Smooth muscle cell (in vitro differentiated cells): ENCODE measurements at regions not wholly inside any gene's neighbourhood (a gene's known extent, or its start where the extent isn't known, plus 50 kb on each side); places are given as distances from the start of the nearest gene placed in this dataset.

Experiments used
- DNase-seq: peaks from one replicate; lab custom pipeline; 2025; ENCODE audit not compliant: unreplicated experiment; lab: John Stamatoyannopoulos, UW
- H2AFZ ChIP-seq: fragments of 200-600 bp; sonication (generic); 2 replicates; pipeline ENCODE4 v1.6.0; 2016; ENCODE audit warnings: antibody characterized with exemption, low read depth, mild to moderate bottlenecking
- H3F3A ChIP-seq: fragments of 200-600 bp; sonication (generic); 2 replicates; pipeline ENCODE4 v1.6.0; 2017; ENCODE audit warnings: antibody characterized with exemption, low read depth
- H3K27ac ChIP-seq: fragments of 200-600 bp; sonication (generic); 2 replicates; pipeline ENCODE4 v1.5.1; 2016; ENCODE audit warnings: low read depth, mild to moderate bottlenecking
- H3K27me3 ChIP-seq: fragments of 200-600 bp; sonication (generic); 2 replicates; pipeline ENCODE4 v1.6.1; 2016; ENCODE audit warnings: low read depth, mild to moderate bottlenecking
- H3K36me3 ChIP-seq: fragments of 200-600 bp; sonication (generic); 2 replicates; pipeline ENCODE4 v1.5.1; 2016; ENCODE audit warnings: low read depth
- H3K4me1 ChIP-seq: fragments of 200-600 bp; sonication (generic); 2 replicates; pipeline ENCODE4 v1.5.1; 2016; ENCODE audit warnings: low read depth
- H3K4me2 ChIP-seq: fragments of 200-600 bp; sonication (generic); 2 replicates; pipeline ENCODE4 v1.6.0; 2016; ENCODE audit warnings: mild to moderate bottlenecking
- H3K4me3 ChIP-seq: fragments of 200-600 bp; sonication (generic); 2 replicates; pipeline ENCODE4 v1.5.1; 2016; ENCODE audit warnings: mild to moderate bottlenecking
- H3K79me2 ChIP-seq: fragments of 200-600 bp; sonication (generic); 2 replicates; pipeline ENCODE4 v1.6.0; 2016; ENCODE audit warnings: low read depth, mild to moderate bottlenecking
- H3K9ac ChIP-seq: fragments of 200-600 bp; sonication (generic); 2 replicates; pipeline ENCODE4 v1.6.0; 2016; ENCODE audit warnings: low read depth
- H3K9me3 ChIP-seq: fragments of 200-600 bp; sonication (generic); replicated peaks from 2 replicates; pipeline ENCODE4 v1.5.1; 2016; ENCODE audit warnings: low read depth
- H4K20me1 ChIP-seq: fragments of 200-600 bp; sonication (generic); 2 replicates; pipeline ENCODE4 v1.6.0; 2016; ENCODE audit warnings: low read depth
- WGBS: methylation state at CpG from one replicate; pipeline ENCODE4 v1.1.7; 2016; ENCODE audit warnings: low lambda C conversion rate; 5-methylcytosine and 5-hydroxymethylcytosine counted together
- TF ChIP-seq, protein P1 (sequence below): fragments of 200-600 bp; sonication (generic); IDR thresholded peaks from 2 replicates; pipeline ENCODE4 v1.5.1; 2017; ENCODE audit warnings: borderline replicate concordance, mild to moderate bottlenecking, antibody characterized with exemption; ENCODE audit not compliant: insufficient read depth, poor library complexity, severe bottlenecking

- WGBS, result 89% methylated on average over 3 of the region's 3 CpGs
- no peaks in the 10 kb centered on the region for H3K79me2 ChIP-seq
- H3K9me3 ChIP-seq, result no peaks in the 10 kb centered on the region
- TF ChIP-seq, protein P1, sequence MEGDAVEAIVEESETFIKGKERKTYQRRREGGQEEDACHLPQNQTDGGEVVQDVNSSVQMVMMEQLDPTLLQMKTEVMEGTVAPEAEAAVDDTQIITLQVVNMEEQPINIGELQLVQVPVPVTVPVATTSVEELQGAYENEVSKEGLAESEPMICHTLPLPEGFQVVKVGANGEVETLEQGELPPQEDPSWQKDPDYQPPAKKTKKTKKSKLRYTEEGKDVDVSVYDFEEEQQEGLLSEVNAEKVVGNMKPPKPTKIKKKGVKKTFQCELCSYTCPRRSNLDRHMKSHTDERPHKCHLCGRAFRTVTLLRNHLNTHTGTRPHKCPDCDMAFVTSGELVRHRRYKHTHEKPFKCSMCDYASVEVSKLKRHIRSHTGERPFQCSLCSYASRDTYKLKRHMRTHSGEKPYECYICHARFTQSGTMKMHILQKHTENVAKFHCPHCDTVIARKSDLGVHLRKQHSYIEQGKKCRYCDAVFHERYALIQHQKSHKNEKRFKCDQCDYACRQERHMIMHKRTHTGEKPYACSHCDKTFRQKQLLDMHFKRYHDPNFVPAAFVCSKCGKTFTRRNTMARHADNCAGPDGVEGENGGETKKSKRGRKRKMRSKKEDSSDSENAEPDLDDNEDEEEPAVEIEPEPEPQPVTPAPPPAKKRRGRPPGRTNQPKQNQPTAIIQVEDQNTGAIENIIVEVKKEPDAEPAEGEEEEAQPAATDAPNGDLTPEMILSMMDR, result no peak
- H3K27me3 ChIP-seq, result no peaks in the 10 kb centered on the region
- no peak overlapping the region for H3K27ac ChIP-seq
- H3K4me2 ChIP-seq, result no peak overlapping the region
- H3K36me3 ChIP-seq, result no peaks in the 10 kb centered on the region
- H3F3A ChIP-seq, result no peaks in the 10 kb centered on the region
- H3K9ac ChIP-seq, result no peak overlapping the region
- no peaks in the 10 kb centered on the region for H4K20me1 ChIP-seq
- no peaks in the 10 kb centered on the region for H3K4me1 ChIP-seq
- no peak for DNase-seq
- H2AFZ ChIP-seq, result no peak overlapping the region
- H3K4me3 ChIP-seq, result no peak overlapping the region
Measured at GRCh38 chrX:40405399-40405798, 175.4 kb upstream of the ATP6AP2 start.

DNA sequence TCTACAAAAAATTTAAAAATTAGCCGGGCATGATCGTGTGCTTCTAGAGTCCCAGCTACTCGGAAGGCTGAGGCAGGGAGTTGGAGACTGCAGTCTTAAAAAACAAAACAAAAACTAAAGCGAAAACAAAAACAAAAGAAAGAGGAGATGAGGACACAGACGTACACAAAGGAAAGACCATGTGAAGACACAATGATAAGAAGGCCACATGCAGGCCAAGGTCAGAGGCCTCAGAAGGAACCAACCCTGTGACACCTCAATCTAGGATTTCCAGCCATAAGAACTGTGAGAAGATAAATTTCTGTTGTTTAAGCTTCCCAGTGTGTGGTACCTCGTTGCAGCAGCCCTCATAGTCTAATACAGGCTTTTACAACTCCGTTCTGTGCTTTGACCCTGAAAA, 177.0 kb upstream of the ATP6AP2 start:
- whole genome bisulfite sequencing, result 81% methylated on average over 7 of the region's 7 CpGs

DNA sequence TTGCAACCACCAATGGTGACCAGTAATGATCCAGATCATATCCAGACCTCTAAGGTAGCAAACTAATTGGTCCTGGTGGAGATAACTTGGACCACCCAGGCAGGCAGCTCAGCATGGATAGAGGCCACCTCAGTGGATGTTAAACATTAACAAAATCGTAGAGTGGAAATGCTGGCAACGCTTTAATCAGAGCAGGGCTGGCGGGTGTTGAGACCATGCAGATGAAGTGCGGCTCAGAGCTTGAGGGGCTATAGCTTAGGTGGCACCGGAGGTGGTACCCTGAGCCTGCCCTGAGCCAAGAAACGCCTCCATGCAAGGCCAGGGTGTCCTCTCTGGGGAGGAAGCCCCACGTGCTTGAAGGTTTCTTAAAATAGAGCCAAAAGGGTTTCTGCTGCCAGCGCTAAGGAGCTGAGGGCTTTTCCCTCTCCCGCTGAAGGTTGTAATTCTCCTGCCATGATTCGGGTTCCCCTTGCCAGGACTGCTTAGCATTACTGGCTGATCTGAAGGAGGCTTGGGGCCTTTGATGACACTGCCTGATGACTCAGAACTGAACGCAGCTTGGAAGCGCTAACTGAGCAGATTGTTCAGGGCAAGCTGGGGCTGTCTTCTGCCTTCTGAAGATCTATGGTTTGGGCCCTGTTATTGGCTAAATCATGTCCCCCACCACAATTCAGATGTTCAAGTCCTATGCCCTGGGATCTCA, 177.8 kb upstream of the ATP6AP2 start:
- WGBS, result 55% methylated on average over 12 of the region's 12 CpGs
- no peak overlapping the region for H2AFZ ChIP-seq
- H3F3A ChIP-seq, result no peaks in the 10 kb centered on the region
- no peaks in the 10 kb centered on the region for H3K27me3 ChIP-seq
- peak overlapping the region; percentile 17 for H3K4me2 ChIP-seq
- DNase-seq, result peak; percentile 5
- TF ChIP-seq, protein P1, result no peak
- H3K9ac ChIP-seq, result no peak overlapping the region
- no peaks in the 10 kb centered on the region for H3K79me2 ChIP-seq
- H3K4me1 ChIP-seq, result no peaks in the 10 kb centered on the region
- no peaks in the 10 kb centered on the region for H4K20me1 ChIP-seq
- H3K27ac ChIP-seq, result peak overlapping the region; percentile 8
- H3K9me3 ChIP-seq, result no peaks in the 10 kb centered on the region
- no peak overlapping the region for H3K4me3 ChIP-seq
- H3K36me3 ChIP-seq, result no peaks in the 10 kb centered on the region

More for the DNA sequence above, 177.0 kb upstream of the ATP6AP2 start:
- H3K4me1 ChIP-seq, result no peaks in the 10 kb centered on the region
- H2AFZ ChIP-seq, result no peak overlapping the region
- no peaks in the 10 kb centered on the region for H3F3A ChIP-seq
- H3K27ac ChIP-seq, result peak overlapping the region; percentile 8
- H3K9me3 ChIP-seq, result no peaks in the 10 kb centered on the region
- H3K4me3 ChIP-seq, result no peak overlapping the region
- H3K27me3 ChIP-seq, result no peaks in the 10 kb centered on the region
- H4K20me1 ChIP-seq, result no peaks in the 10 kb centered on the region
- H3K9ac ChIP-seq, result no peak overlapping the region
- no peaks in the 10 kb centered on the region for H3K79me2 ChIP-seq
- H3K4me2 ChIP-seq, result no peak overlapping the region
- TF ChIP-seq, protein P1, result no peak
- DNase-seq, result no peak
- H3K36me3 ChIP-seq, result no peaks in the 10 kb centered on the region

GRCh38 chrX:40395102-40395501, 185.7 kb upstream of the ATP6AP2 start:
- H3K4me3 ChIP-seq, result no peak overlapping the region
- H3F3A ChIP-seq, result no peaks in the 10 kb centered on the region
- no peak overlapping the region for H3K9ac ChIP-seq
- no peaks in the 10 kb centered on the region for H3K36me3 ChIP-seq
- H3K27ac ChIP-seq, result no peak overlapping the region
- H3K27me3 ChIP-seq, result no peaks in the 10 kb centered on the region
- no peaks in the 10 kb centered on the region for H3K9me3 ChIP-seq
- DNase-seq, result no peak
- no peaks in the 10 kb centered on the region for H3K4me1 ChIP-seq
- TF ChIP-seq, protein P1, result no peak
- no peaks in the 10 kb centered on the region for H3K79me2 ChIP-seq
- H3K4me2 ChIP-seq, result no peak overlapping the region
- H2AFZ ChIP-seq, result no peak overlapping the region
- H4K20me1 ChIP-seq, result no peaks in the 10 kb centered on the region
- WGBS, result 90% methylated on average over 2 of the region's 2 CpGs
